Ishikawa (cell line): ENCODE measurements at regions not wholly inside any gene's neighbourhood (a gene's known extent, or its start where the extent isn't known, plus 50 kb on each side); places are given as distances from the start of the nearest gene placed in this dataset.

Experiments used
- EGR1 ChIP-seq: IDR thresholded peaks from 2 replicates; pipeline ENCODE4 v1.6.1; 2012
- FOXM1 ChIP-seq: IDR thresholded peaks from 2 replicates; pipeline ENCODE4 v1.6.1; 2012; ENCODE audit warnings: low read depth, borderline replicate concordance
- NFIC ChIP-seq: IDR thresholded peaks from 2 replicates; pipeline ENCODE4 v1.6.1; 2012
- RAD21 ChIP-seq: IDR thresholded peaks from 2 replicates; pipeline ENCODE4 v1.6.1; 2012; ENCODE audit warnings: low read depth
- TAF1 ChIP-seq: IDR thresholded peaks from 2 replicates; pipeline ENCODE4 v1.6.1; 2012; ENCODE audit warnings: low read depth, mild to moderate bottlenecking
- TCF12 ChIP-seq: IDR thresholded peaks from 2 replicates; pipeline ENCODE4 v1.6.1; 2012; ENCODE audit warnings: low read depth
- TEAD4 ChIP-seq: IDR thresholded peaks from 2 replicates; pipeline ENCODE4 v1.6.1; 2012
- YY1 ChIP-seq: IDR thresholded peaks from 2 replicates; pipeline ENCODE4 v1.6.1; 2012; ENCODE audit warnings: low read depth
- ZBTB7A ChIP-seq: IDR thresholded peaks from 2 replicates; pipeline ENCODE4 v1.6.1; 2012; ENCODE audit warnings: low read depth
- TF ChIP-seq, protein P1 (sequence below): IDR thresholded peaks from 2 replicates; pipeline ENCODE4 v1.6.1; 2012
- TF ChIP-seq, protein P2 (sequence below): IDR thresholded peaks from 2 replicates; pipeline ENCODE4 v1.6.1; 2012; ENCODE audit warnings: low read depth, mild to moderate bottlenecking
- TF ChIP-seq, protein P3 (sequence below): IDR thresholded peaks from 2 replicates; pipeline ENCODE4 v1.6.1; 2012

GRCh38 chr3:55127565-55127964 is 199.7 kb upstream of the LRTM1 start:
- TF ChIP-seq, protein P1, sequence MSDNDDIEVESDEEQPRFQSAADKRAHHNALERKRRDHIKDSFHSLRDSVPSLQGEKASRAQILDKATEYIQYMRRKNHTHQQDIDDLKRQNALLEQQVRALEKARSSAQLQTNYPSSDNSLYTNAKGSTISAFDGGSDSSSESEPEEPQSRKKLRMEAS = no peak
- TF ChIP-seq YY1 (no peak), NFIC (no peak), TEAD4 (no peak), TAF1 (no peak)

DNA sequence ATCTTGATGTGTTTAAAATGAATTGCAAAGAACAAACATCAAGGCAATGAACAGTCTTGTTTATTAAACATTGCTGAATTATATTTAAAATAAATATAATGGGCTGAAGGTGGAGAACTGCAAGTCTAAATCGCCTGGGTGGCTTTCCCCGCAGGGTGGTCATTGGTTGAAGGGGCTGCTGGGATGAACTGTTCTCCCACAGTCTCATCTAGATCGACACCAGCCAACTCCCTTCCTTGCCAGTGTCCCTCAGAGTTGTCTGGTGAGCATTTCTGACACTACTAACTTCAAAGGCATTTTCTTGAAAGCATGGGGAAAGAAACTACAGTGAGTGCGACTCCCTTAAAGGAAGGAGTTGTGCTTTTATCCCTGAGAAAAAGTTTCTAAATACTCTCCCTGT is 196.5 kb upstream of the LRTM1 start:
- TF ChIP-seq, protein P2, sequence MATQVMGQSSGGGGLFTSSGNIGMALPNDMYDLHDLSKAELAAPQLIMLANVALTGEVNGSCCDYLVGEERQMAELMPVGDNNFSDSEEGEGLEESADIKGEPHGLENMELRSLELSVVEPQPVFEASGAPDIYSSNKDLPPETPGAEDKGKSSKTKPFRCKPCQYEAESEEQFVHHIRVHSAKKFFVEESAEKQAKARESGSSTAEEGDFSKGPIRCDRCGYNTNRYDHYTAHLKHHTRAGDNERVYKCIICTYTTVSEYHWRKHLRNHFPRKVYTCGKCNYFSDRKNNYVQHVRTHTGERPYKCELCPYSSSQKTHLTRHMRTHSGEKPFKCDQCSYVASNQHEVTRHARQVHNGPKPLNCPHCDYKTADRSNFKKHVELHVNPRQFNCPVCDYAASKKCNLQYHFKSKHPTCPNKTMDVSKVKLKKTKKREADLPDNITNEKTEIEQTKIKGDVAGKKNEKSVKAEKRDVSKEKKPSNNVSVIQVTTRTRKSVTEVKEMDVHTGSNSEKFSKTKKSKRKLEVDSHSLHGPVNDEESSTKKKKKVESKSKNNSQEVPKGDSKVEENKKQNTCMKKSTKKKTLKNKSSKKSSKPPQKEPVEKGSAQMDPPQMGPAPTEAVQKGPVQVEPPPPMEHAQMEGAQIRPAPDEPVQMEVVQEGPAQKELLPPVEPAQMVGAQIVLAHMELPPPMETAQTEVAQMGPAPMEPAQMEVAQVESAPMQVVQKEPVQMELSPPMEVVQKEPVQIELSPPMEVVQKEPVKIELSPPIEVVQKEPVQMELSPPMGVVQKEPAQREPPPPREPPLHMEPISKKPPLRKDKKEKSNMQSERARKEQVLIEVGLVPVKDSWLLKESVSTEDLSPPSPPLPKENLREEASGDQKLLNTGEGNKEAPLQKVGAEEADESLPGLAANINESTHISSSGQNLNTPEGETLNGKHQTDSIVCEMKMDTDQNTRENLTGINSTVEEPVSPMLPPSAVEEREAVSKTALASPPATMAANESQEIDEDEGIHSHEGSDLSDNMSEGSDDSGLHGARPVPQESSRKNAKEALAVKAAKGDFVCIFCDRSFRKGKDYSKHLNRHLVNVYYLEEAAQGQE = no peak
- TF ChIP-seq RAD21 (no peak), TEAD4 (no peak), FOXM1 (no peak), TAF1 (no peak), EGR1 (no peak), TCF12 (no peak), ZBTB7A (no peak)
- TF ChIP-seq, protein P3, sequence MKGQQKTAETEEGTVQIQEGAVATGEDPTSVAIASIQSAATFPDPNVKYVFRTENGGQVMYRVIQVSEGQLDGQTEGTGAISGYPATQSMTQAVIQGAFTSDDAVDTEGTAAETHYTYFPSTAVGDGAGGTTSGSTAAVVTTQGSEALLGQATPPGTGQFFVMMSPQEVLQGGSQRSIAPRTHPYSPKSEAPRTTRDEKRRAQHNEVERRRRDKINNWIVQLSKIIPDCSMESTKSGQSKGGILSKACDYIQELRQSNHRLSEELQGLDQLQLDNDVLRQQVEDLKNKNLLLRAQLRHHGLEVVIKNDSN = no peak
